BJ (cell line): ENCODE measurements at regions not wholly inside any gene's neighbourhood (a gene's known extent, or its start where the extent isn't known, plus 50 kb on each side); places are given as distances from the start of the nearest gene placed in this dataset.

ENCODE experiments used
- CTCF ChIA-PET: fragments of 350-600 bp; formaldehyde crosslinking; extraction: SDS; loops from one replicate; lab custom pipeline; 2021; ENCODE audit warnings: antibody characterized with exemption, inconsistent platforms; lab: Yijun Ruan, JAX
- POLR2A ChIA-PET: fragments of 300-600 bp; sonication (Branson Sonifier 250); formaldehyde crosslinking; extraction: SDS; loops from one replicate; lab custom pipeline; 2021; ENCODE audit warnings: antibody characterized with exemption; lab: Charles Lee
- DNase-seq: peaks from one replicate; pipeline ENCODE4 v3.0.0-alpha.2; 2011; ENCODE audit warnings: low read depth
- H3K27me3 ChIP-seq: 2 replicates; pipeline ENCODE4 v1.6.0; 2011; ENCODE audit warnings: low read length; ENCODE audit not compliant: control insufficient read depth, insufficient read depth
- H3K36me3 ChIP-seq: 2 replicates; pipeline ENCODE4 v1.5.1; 2011; ENCODE audit warnings: low read length; ENCODE audit not compliant: control insufficient read depth, insufficient read depth
- H3K4me3 ChIP-seq: 2 replicates; pipeline ENCODE4 v1.5.1; 2011; ENCODE audit warnings: low read depth, mild to moderate bottlenecking, control low read depth, low read length
- TF ChIP-seq, protein P1 (sequence below): IDR thresholded peaks from 2 replicates; pipeline ENCODE4 v1.5.1; 2011; ENCODE audit warnings: low read depth, mild to moderate bottlenecking, control low read depth, inconsistent platforms, low read length, moderate library complexity; ENCODE audit not compliant: insufficient read depth

DNA sequence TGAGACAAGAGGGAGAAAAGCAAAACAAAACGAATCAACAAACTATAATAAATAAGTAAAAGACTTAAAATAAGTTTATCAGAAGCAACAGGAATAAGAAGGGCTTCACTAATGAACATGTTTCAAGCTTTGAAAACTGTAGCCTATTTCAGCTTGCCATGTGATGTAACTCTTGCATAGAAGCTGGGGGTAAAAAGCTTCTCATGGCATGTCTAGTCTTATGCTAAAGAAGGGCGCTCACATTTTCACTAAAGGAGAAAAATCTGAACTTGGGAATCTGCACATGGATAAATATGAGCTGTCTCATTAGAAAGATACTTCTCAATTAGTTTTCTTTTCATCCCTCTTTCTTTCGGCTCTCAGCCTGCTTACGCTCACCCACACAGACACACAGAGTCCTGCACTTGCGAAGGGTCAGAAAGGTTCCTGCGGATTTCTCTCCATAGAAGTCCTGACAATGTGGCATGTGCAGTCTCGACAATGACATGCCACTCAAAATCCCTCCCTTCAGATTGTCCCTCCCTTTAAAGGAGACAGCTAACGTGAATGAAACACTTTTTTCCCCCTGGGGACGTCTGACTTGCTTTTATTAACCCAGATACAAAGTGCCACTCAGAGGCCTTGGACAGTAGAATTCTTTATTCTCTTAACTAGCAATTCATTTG is 568.9 kb upstream of the NR2F2 start:
- POLR2A ChIA-PET: no interaction called here
- H3K4me3 ChIP-seq: no peak overlapping the region
- TF ChIP-seq, protein P1, sequence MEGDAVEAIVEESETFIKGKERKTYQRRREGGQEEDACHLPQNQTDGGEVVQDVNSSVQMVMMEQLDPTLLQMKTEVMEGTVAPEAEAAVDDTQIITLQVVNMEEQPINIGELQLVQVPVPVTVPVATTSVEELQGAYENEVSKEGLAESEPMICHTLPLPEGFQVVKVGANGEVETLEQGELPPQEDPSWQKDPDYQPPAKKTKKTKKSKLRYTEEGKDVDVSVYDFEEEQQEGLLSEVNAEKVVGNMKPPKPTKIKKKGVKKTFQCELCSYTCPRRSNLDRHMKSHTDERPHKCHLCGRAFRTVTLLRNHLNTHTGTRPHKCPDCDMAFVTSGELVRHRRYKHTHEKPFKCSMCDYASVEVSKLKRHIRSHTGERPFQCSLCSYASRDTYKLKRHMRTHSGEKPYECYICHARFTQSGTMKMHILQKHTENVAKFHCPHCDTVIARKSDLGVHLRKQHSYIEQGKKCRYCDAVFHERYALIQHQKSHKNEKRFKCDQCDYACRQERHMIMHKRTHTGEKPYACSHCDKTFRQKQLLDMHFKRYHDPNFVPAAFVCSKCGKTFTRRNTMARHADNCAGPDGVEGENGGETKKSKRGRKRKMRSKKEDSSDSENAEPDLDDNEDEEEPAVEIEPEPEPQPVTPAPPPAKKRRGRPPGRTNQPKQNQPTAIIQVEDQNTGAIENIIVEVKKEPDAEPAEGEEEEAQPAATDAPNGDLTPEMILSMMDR: no peak
- no peaks in the 10 kb centered on the region for H3K27me3 ChIP-seq
- no peaks in the 10 kb centered on the region for H3K36me3 ChIP-seq
- CTCF ChIA-PET: interaction anchor here (0.8 kb wide), 1 partner anchor 17 kb away, joined by 3 read pairs; no protein-coding TSS in a partner anchor
- DNase-seq: no peak

- TF ChIP-seq, protein P1: no peak
- Histone ChIP-seq H3K4me3 (no peak overlapping the region), H3K36me3 (no peaks in the 10 kb centered on the region), H3K27me3 (no peaks in the 10 kb centered on the region)
- POLR2A ChIA-PET: no interaction called here
- DNase-seq: no peak
- CTCF ChIA-PET: no interaction called here
These were observed 567.1 kb upstream of the NR2F2 start for GRCh38 chr15:95763426-95763825.

- Histone ChIP-seq H3K4me3 (no peak overlapping the region), H3K36me3 (no peaks in the 10 kb centered on the region), H3K27me3 (no peaks in the 10 kb centered on the region)
- DNase-seq: no peak
- TF ChIP-seq, protein P1: no peak
- ChIA-PET CTCF (no interaction called here), POLR2A (no interaction called here)
These were observed 565.3 kb upstream of the NR2F2 start for GRCh38 chr15:95765161-95765560.

DNA sequence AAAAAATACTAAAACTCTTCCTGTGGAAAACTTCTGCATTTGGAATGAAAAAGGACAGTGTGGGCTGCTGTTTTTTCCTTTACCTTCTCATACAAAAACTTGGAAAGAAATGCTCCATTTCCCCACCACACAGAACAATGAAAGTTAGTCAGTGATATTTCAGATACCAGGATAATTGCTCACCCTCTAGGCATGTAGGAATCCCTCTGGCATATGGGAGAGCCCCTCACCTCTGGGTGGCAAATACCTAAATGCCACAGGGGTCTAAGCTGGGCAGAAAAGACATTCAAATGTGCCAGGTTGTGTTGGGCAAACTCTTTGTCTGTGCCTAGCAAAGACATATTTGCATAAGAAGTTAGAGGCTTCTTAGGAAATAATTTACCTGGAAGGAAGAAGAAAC is 560.3 kb upstream of the NR2F2 start:
- CTCF ChIA-PET: no interaction called here
- peak; percentile 4 for DNase-seq
- Histone ChIP-seq H3K4me3 (no peak overlapping the region), H3K36me3 (no peaks in the 10 kb centered on the region), H3K27me3 (no peaks in the 10 kb centered on the region)
- POLR2A ChIA-PET: no interaction called here
- TF ChIP-seq, protein P1: no peak

DNA sequence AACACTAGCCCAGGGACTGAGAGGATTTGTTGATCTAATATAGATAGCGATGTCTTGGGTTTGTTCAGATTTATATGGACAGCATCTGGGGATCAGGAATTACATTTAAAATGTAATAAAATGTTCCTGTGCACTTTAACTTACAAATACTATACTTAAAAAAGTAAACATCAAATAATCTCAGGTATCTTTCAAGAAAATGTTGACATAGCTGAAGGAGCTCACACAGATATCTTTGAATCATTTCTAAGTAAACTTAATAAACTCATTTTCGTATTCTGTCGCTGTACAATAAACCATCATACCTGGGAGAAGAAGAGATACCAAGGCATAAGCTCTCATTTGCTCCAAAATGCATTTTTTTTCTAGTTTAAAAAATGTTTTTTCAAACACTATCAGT is 557.5 kb upstream of the NR2F2 start:
- no peak overlapping the region for H3K4me3 ChIP-seq
- H3K27me3 ChIP-seq: no peaks in the 10 kb centered on the region
- ChIA-PET CTCF (no interaction called here), POLR2A (no interaction called here)
- TF ChIP-seq, protein P1: no peak
- DNase-seq: no peak
- no peaks in the 10 kb centered on the region for H3K36me3 ChIP-seq
